ENCODE measurements at regions not wholly inside any gene's neighbourhood (a gene's known extent, or its start where the extent isn't known, plus 50 kb on each side); places are given as distances from the start of the nearest gene placed in this dataset.

GRCh38 chr19:28026636-28027035, 1186.3 kb downstream of the UQCRFS1 start:
- DNase-seq = no peak

GRCh38 chr19:28024920-28025319, 1188.0 kb downstream of the UQCRFS1 start:
- no peak for DNase-seq

GRCh38 chr19:28023064-28023463, 1189.9 kb downstream of the UQCRFS1 start:
- no peak for DNase-seq

- no peak for DNase-seq
Observed at GRCh38 chr19:28022506-28022905, 1190.4 kb downstream of the UQCRFS1 start.

- no peak for DNase-seq
Observed at GRCh38 chr19:28021259-28022185, 1191.4 kb downstream of the UQCRFS1 start.

- no peak for DNase-seq
Observed at GRCh38 chr19:28020619-28021258, 1192.2 kb downstream of the UQCRFS1 start.

- no peak for DNase-seq
Observed at GRCh38 chr19:28019901-28020300, 1193.0 kb downstream of the UQCRFS1 start.

- no peak for DNase-seq
Observed at GRCh38 chr19:28019371-28019770, 1193.6 kb downstream of the UQCRFS1 start.

GRCh38 chr19:28018499-28018898, 1194.5 kb downstream of the UQCRFS1 start:
- DNase-seq = no peak

GRCh38 chr19:28014615-28015405, 1198.1 kb downstream of the UQCRFS1 start:
- no peak for DNase-seq

GRCh38 chr19:28012361-28012760, 1200.6 kb downstream of the UQCRFS1 start:
- DNase-seq = no peak

- DNase-seq = no peak
Observed at GRCh38 chr19:28010656-28011055, 1202.3 kb downstream of the UQCRFS1 start.

GRCh38 chr19:28009696-28010095, 1203.3 kb downstream of the UQCRFS1 start:
- DNase-seq = no peak

- DNase-seq = no peak
Observed at GRCh38 chr19:28008695-28009094, 1204.3 kb downstream of the UQCRFS1 start.

GRCh38 chr19:28003543-28003942, 1209.4 kb downstream of the UQCRFS1 start:
- DNase-seq = no peak

- no peak for DNase-seq
Observed at GRCh38 chr19:27997069-27997468, 1215.9 kb downstream of the UQCRFS1 start.

- DNase-seq = no peak
Observed at GRCh38 chr19:27993619-27994570, 1219.1 kb downstream of the UQCRFS1 start.

- DNase-seq = no peak
Observed at GRCh38 chr19:27986299-27986698, 1226.7 kb downstream of the UQCRFS1 start.

GRCh38 chr19:27975419-27976005, 1237.4 kb downstream of the UQCRFS1 start:
- DNase-seq = no peak

GRCh38 chr19:27974082-27974513, 1238.9 kb downstream of the UQCRFS1 start:
- DNase-seq = no peak

GRCh38 chr19:27972291-27973040, 1240.5 kb downstream of the UQCRFS1 start:
- DNase-seq = no peak

Measured in activated CD4-positive, alpha-beta T cell treated with anti-CD3 and anti-CD28 coated beads for 1 hour (primary cell).